ENCODE measurements at regions not wholly inside any gene's neighbourhood (a gene's known extent, or its start where the extent isn't known, plus 50 kb on each side); places are given as distances from the start of the nearest gene placed in this dataset.

GRCh38 chr2:76478266-76479035, 767.7 kb upstream of the GCFC2 start:
- no peak for TF ChIP-seq FOSL2 (IDR thresholded peaks at IDR 0.05; ENCODE audit: borderline replicate concordance, low read depth)
- TF ChIP-seq EZH2phosphoT487 (IDR thresholded peaks at IDR 0.05; ENCODE audit: borderline replicate concordance, low read depth), result no peak
- TF ChIP-seq USF1 (IDR thresholded peaks at IDR 0.05; ENCODE audit: borderline replicate concordance, low read depth), result no peak
- no peak for TF ChIP-seq JUND (IDR thresholded peaks at IDR 0.05)
- TF ChIP-seq CTCF (IDR thresholded peaks at IDR 0.05), result no peak
- no peak for TF ChIP-seq YY1 (IDR thresholded peaks at IDR 0.05; ENCODE audit: low read depth)
- TF ChIP-seq TCF12 (IDR thresholded peaks at IDR 0.05), result no peak
- TF ChIP-seq FOXJ3 (CRISPR knock-in tag; IDR thresholded peaks at IDR 0.05), result no peak
- TF ChIP-seq, protein P1, sequence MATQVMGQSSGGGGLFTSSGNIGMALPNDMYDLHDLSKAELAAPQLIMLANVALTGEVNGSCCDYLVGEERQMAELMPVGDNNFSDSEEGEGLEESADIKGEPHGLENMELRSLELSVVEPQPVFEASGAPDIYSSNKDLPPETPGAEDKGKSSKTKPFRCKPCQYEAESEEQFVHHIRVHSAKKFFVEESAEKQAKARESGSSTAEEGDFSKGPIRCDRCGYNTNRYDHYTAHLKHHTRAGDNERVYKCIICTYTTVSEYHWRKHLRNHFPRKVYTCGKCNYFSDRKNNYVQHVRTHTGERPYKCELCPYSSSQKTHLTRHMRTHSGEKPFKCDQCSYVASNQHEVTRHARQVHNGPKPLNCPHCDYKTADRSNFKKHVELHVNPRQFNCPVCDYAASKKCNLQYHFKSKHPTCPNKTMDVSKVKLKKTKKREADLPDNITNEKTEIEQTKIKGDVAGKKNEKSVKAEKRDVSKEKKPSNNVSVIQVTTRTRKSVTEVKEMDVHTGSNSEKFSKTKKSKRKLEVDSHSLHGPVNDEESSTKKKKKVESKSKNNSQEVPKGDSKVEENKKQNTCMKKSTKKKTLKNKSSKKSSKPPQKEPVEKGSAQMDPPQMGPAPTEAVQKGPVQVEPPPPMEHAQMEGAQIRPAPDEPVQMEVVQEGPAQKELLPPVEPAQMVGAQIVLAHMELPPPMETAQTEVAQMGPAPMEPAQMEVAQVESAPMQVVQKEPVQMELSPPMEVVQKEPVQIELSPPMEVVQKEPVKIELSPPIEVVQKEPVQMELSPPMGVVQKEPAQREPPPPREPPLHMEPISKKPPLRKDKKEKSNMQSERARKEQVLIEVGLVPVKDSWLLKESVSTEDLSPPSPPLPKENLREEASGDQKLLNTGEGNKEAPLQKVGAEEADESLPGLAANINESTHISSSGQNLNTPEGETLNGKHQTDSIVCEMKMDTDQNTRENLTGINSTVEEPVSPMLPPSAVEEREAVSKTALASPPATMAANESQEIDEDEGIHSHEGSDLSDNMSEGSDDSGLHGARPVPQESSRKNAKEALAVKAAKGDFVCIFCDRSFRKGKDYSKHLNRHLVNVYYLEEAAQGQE (IDR thresholded peaks at IDR 0.05; ENCODE audit: low read depth, low read length), result no peak
- TF ChIP-seq RAD21 (IDR thresholded peaks at IDR 0.05; ENCODE audit: low read length), result no peak
- TF ChIP-seq POLR2AphosphoS5 (IDR thresholded peaks at IDR 0.05; ENCODE audit: low read depth, low read length), result no peak
- no peak for TF ChIP-seq CHD2 (IDR thresholded peaks at IDR 0.05; ENCODE audit: low read length, partially characterized antibody)
- TF ChIP-seq TAF1 (IDR thresholded peaks at IDR 0.05; ENCODE audit: borderline replicate concordance, low read depth, low read length), result no peak
